Endodermal cell (in vitro differentiated cells): ENCODE measurements at regions not wholly inside any gene's neighbourhood (a gene's known extent, or its start where the extent isn't known, plus 50 kb on each side); places are given as distances from the start of the nearest gene placed in this dataset.
"Not testable (repeated sequence)": the region's sequence is repeated elsewhere in the genome, so short reads cannot be mapped to it uniquely, and the experiment has no call there.

Experiments used
- DNase-seq: peaks from one replicate; pipeline ENCODE4 v3.0.0-alpha.2; 2017
- H3K27ac ChIP-seq: 2 replicates; pipeline ENCODE4 v1.5.1; 2013; ENCODE audit warnings: mild to moderate bottlenecking, low read depth, low read length, moderate library complexity
- H3K27me3 ChIP-seq: 2 replicates; pipeline ENCODE4 v1.6.1; 2013; ENCODE audit warnings: mild to moderate bottlenecking, low read length, moderate library complexity; ENCODE audit not compliant: insufficient read depth, control insufficient read depth, poor library complexity, severe bottlenecking
- H3K36me3 ChIP-seq: 2 replicates; pipeline ENCODE4 v1.7.0; 2013; ENCODE audit warnings: mild to moderate bottlenecking, low read length, moderate library complexity; ENCODE audit not compliant: control insufficient read depth, insufficient read depth
- H3K4me1 ChIP-seq: one replicate; pipeline ENCODE4 v1.7.0; 2013; ENCODE audit warnings: low read length; ENCODE audit not compliant: control insufficient read depth, insufficient read depth
- H3K4me3 ChIP-seq: 2 replicates; pipeline ENCODE4 v1.5.1; 2013; ENCODE audit warnings: mild to moderate bottlenecking, low read length, moderate library complexity
- H3K9ac ChIP-seq: 2 replicates; pipeline ENCODE4 v1.6.1; 2013; ENCODE audit warnings: mild to moderate bottlenecking, low read length, moderate library complexity; ENCODE audit not compliant: poor library complexity, severe bottlenecking; ENCODE audit errors: extremely low read depth
- H3K9me3 ChIP-seq: 2 replicates; pipeline ENCODE4 v1.6.1; 2013; ENCODE audit warnings: mild to moderate bottlenecking, low read length, moderate library complexity; ENCODE audit not compliant: control insufficient read depth
- H3K27ac Mint-ChIP-seq: 2 replicates; pipeline ENCODE4 v1.8.0; 2020; ENCODE audit warnings: mixed read lengths
- H3K27me3 Mint-ChIP-seq: 2 replicates; pipeline ENCODE4 v1.8.0; 2021; ENCODE audit warnings: mild to moderate bottlenecking, mixed read lengths; ENCODE audit not compliant: insufficient read depth
- H3K36me3 Mint-ChIP-seq: 2 replicates; pipeline ENCODE4 v1.8.0; 2020; ENCODE audit warnings: low read depth, mixed read lengths
- H3K4me1 Mint-ChIP-seq: 2 replicates; pipeline ENCODE4 v1.8.0; 2020; ENCODE audit warnings: mixed read lengths
- H3K4me3 Mint-ChIP-seq: 2 replicates; pipeline ENCODE4 v1.8.0; 2020; ENCODE audit warnings: mild to moderate bottlenecking, moderate library complexity, mixed read lengths
- H3K9me3 Mint-ChIP-seq: 2 replicates; pipeline ENCODE4 v1.8.0; 2020; ENCODE audit warnings: mild to moderate bottlenecking, mixed read lengths
- WGBS, 2 experiments: methylation state at CpG; one replicate each; pipeline versions ENCODE4 v1.1.5 to v1.1.7; 2013; ENCODE audit warnings: missing lambda C conversion rate in 2 of 2, mixed read lengths in 1 of 2; ENCODE audit not compliant: insufficient coverage in 1 of 2, insufficient read length in 1 of 2; 5-methylcytosine and 5-hydroxymethylcytosine counted together
- TF ChIP-seq, protein P1 (sequence below): fragments of 200-600 bp; sonication (generic); conservative IDR thresholded peaks from 2 replicates; pipeline ENCODE4 v1.5.0; 2021; ENCODE audit warnings: antibody characterized with exemption, mild to moderate bottlenecking

DNA sequence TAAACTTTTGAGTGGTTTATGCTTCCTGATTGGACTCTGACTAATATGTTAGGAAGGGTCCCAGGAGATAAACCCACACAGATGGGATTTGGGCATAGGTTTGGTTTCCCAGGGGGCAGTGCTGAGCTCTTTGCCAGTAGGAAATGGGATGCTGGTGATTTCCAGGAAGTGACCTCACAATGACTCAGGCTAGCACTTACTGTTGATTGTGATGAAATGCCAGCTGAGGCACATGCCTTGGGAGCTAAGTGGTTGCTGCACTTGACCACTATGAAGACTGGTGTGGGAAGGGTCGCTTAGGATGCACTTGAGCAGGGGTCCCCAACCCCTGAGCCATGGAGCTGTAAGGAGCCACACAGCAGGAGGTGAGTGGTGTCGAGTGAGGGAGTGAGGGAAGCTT is 55.5 kb upstream of the METTL14 start:
- H3K9me3 Mint-ChIP-seq, H3K27me3 ChIP-seq, H3K4me3 Mint-ChIP-seq, H3K27me3 Mint-ChIP-seq, H3K36me3 ChIP-seq, H3K4me3 ChIP-seq, H3K9me3 ChIP-seq, H3K27ac ChIP-seq, H3K9ac ChIP-seq, H3K4me1 ChIP-seq, H3K4me1 Mint-ChIP-seq: not testable (repeated sequence)
- peak overlapping the region; percentile 78 for H3K27ac Mint-ChIP-seq
- peaks cover 29% of the 10 kb centered on the region for H3K36me3 Mint-ChIP-seq
- peak; percentile 43 for DNase-seq
- TF ChIP-seq, protein P1, sequence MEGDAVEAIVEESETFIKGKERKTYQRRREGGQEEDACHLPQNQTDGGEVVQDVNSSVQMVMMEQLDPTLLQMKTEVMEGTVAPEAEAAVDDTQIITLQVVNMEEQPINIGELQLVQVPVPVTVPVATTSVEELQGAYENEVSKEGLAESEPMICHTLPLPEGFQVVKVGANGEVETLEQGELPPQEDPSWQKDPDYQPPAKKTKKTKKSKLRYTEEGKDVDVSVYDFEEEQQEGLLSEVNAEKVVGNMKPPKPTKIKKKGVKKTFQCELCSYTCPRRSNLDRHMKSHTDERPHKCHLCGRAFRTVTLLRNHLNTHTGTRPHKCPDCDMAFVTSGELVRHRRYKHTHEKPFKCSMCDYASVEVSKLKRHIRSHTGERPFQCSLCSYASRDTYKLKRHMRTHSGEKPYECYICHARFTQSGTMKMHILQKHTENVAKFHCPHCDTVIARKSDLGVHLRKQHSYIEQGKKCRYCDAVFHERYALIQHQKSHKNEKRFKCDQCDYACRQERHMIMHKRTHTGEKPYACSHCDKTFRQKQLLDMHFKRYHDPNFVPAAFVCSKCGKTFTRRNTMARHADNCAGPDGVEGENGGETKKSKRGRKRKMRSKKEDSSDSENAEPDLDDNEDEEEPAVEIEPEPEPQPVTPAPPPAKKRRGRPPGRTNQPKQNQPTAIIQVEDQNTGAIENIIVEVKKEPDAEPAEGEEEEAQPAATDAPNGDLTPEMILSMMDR, result peak; percentile 49
- 80% methylated on average over 1 of the region's 2 CpGs; no CpG with 5 or more reads in 1 of the 2 experiments for WGBS, 2 experiments

DNA sequence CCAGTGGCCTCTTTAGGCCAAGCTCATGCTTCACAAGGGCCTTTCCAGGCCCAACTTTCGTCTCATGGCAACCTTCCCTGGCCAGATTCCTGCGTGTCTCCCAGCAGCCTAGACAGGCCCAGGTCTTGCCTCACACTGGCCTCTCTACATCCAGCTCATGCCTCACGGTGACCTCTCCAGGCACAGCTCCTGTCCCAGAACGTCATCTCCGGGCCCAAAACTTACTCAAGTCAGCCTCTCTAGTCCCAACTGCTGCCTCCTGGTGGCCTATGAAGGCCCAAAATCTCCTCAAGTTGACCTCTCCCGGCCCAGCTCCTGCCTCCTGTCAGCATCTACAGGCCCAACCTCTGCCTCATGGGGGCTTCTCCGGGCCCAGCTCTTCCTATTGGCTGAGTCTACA is 54.3 kb upstream of the METTL14 start:
- 90 to 100% methylated on average over 1 to 3 of the region's 7 CpGs for WGBS, 2 experiments
- not testable (repeated sequence) for DNase-seq, H3K36me3 ChIP-seq, H3K4me1 ChIP-seq, H3K9ac ChIP-seq, H3K27ac Mint-ChIP-seq, H3K4me3 ChIP-seq, H3K27ac ChIP-seq, H3K4me3 Mint-ChIP-seq, H3K27me3 Mint-ChIP-seq, H3K27me3 ChIP-seq, H3K4me1 Mint-ChIP-seq, H3K9me3 ChIP-seq, H3K9me3 Mint-ChIP-seq
- peaks cover 30% of the 10 kb centered on the region for H3K36me3 Mint-ChIP-seq

DNA sequence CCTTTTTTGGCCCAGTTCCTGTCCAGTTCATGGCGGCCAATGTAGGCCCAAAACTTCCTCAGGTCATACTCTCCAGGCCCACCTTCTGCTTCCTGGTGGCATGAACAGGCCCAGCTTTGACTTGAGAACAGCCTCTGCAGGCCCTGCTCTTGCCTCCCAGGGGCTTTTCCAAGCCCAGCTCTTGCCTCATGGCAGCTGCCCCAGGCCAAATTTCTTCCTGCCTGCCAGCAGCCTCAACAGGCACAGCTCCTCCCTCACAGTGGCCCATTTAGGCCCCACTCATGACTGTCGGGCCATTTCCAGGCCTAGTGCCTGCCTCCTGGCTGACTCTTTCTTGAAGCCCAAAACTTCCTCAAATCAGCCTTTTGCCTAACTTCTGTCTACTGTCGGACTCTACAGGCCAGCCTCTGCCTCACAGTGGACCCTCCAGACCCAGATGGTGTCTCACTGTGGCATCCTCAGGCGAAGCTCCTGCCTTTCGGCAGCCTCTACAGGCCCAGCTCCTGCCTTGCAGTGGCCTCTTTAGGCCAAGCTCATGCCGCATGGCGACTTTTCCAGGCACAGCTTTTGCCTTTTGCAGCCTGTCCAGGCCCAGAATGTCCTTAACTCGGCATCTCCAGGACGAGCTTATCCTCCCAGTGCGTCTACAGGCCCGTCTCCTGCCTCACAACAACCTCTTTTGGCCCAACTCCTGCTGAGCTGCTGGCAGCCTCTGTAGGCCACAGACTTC is 53.7 kb upstream of the METTL14 start:
- peak; percentile 17 for DNase-seq
- H3K9me3 ChIP-seq, H3K27ac ChIP-seq, H3K4me3 ChIP-seq, H3K4me1 Mint-ChIP-seq, H3K27me3 Mint-ChIP-seq, H3K9me3 Mint-ChIP-seq, H3K4me1 ChIP-seq, H3K36me3 ChIP-seq, H3K4me3 Mint-ChIP-seq, H3K9ac ChIP-seq, H3K27ac Mint-ChIP-seq, H3K27me3 ChIP-seq: not testable (repeated sequence)
- peaks cover 30% of the 10 kb centered on the region for H3K36me3 Mint-ChIP-seq
- 90 to 97% methylated on average over 6 to 11 of the region's 11 CpGs for WGBS, 2 experiments

DNA sequence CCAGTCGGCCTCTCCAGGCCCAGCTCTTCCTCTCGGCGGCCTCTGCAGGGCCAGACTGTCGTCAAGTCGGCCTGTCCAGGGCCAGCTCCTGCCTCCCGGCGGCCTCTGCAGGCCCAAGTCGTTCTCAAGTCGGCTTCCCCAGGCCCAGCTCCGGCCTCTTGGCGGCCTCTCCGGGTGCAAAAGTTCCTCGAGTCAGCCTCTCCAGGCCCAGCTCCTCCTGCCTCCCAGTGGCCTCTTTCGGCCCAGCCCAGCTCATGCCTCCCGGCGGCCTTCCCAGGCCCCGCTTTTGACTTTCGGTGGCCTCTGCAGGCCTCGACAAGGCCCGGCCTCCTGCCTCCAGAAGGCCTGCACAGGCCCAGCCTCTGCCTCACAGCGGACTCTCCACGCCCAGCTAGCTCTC is 51.7 kb upstream of the METTL14 start:
- not testable (repeated sequence) for H3K4me1 Mint-ChIP-seq, H3K27ac ChIP-seq, H3K27me3 ChIP-seq, H3K27ac Mint-ChIP-seq, H3K9me3 Mint-ChIP-seq, H3K9ac ChIP-seq, H3K4me3 Mint-ChIP-seq, H3K9me3 ChIP-seq, H3K4me3 ChIP-seq, H3K27me3 Mint-ChIP-seq, H3K36me3 ChIP-seq, H3K4me1 ChIP-seq
- 92% methylated on average over 19 of the region's 22 CpGs; no CpG with 5 or more reads in 1 of the 2 experiments for WGBS, 2 experiments
- peaks cover 27% of the 10 kb centered on the region for H3K36me3 Mint-ChIP-seq
- DNase-seq, result peak; percentile 9

DNA sequence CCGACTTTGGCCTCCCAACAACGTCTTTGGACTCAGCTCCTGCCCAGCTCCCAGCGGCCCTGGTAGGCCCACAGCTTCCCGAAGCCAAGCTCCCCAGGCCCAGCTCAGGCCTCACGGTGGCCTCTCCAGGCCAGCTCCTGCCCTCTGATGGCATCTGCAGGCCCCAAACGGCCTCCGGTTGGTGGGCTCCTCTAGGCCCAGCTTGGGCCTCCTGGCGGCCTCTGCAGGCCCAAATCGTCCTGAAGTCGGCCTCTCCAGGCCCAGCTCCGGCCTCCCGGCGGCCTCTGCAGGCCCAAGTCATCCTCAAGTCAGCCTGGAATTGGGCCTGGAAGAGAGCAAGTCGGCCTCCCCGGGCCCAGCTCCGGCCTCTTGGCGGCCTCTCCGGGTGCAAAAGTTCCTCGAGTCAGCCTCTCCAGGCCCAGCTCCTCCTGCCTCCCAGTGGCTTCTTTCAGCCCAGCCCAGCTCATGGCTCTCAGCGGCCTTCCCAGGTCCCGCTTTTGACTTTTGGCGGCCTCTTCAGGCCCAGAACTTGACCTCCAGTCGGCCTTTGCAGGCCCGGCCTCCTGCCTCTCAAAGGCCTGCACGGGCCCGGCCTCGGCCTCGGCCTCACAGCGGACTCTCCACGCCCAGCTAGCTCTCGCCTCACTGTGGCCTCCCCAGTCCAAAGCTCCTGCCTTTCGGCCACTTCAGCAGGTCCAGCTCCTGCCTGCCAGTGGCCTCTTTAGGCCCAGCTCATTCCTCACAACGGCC is 50.9 kb upstream of the METTL14 start:
- H3K36me3 ChIP-seq, H3K9ac ChIP-seq, H3K4me1 ChIP-seq, H3K9me3 Mint-ChIP-seq, H3K4me1 Mint-ChIP-seq, H3K27ac ChIP-seq, H3K4me3 ChIP-seq, H3K27me3 Mint-ChIP-seq, H3K27ac Mint-ChIP-seq, H3K9me3 ChIP-seq, H3K27me3 ChIP-seq, H3K4me3 Mint-ChIP-seq: not testable (repeated sequence)
- DNase-seq, result peak; percentile 22
- peaks cover 21% of the 10 kb centered on the region for H3K36me3 Mint-ChIP-seq
- WGBS, 2 experiments, result 93 to 95% methylated on average over 10 to 29 of the region's 33 CpGs
